SK-N-SH treated with all-trans-retinoic acid at 6 μM for 48 hours (cell line): ENCODE measurements at regions not wholly inside any gene's neighbourhood (a gene's known extent, or its start where the extent isn't known, plus 50 kb on each side); places are given as distances from the start of the nearest gene placed in this dataset.
A peak's percentile ranks its signal among the peaks of the same experiment; 100 is the strongest.

Source experiments
- ATAC-seq: fragments of 200-7000 bp; cut with Tn5 transposase; 3 replicates; pipeline ENCODE4 v1.9.1; 2020; ENCODE audit warnings: mild to moderate bottlenecking, moderate library complexity
- ARNTL ChIP-seq: fragments of 450-650 bp; formaldehyde crosslinking; IDR thresholded peaks from 2 replicates; pipeline ENCODE4 v1.5.0; 2020; ENCODE audit warnings: low read depth, mild to moderate bottlenecking, moderate library complexity, borderline replicate concordance
- BACH2 ChIP-seq: fragments of 250-450 bp; sonication (Bioruptor Pico); IDR thresholded peaks from 2 replicates; pipeline ENCODE4 v1.9.0; 2021; ENCODE audit warnings: mild to moderate bottlenecking, borderline replicate concordance
- CSDC2 ChIP-seq: fragments of 250-450 bp; sonication (Bioruptor Pico); IDR thresholded peaks from 2 replicates; pipeline ENCODE4 v1.5.0; 2020; ENCODE audit warnings: mild to moderate bottlenecking, moderate library complexity
- GLIS3 ChIP-seq: fragments of 250-450 bp; sonication (Bioruptor Pico); IDR thresholded peaks from 2 replicates; pipeline ENCODE4 v1.5.0; 2020; ENCODE audit warnings: mild to moderate bottlenecking, moderate library complexity
- ISL1 ChIP-seq: fragments of 250-450 bp; sonication (Bioruptor Pico); IDR thresholded peaks from 2 replicates; pipeline ENCODE4 v2.1.2; 2022; ENCODE audit warnings: mild to moderate bottlenecking, moderate library complexity
- OSR1 ChIP-seq: fragments of 250-450 bp; sonication (Bioruptor Pico); IDR thresholded peaks from 2 replicates; pipeline ENCODE4 v1.8.0; 2022; ENCODE audit warnings: moderate library complexity, mild to moderate bottlenecking, inconsistent platforms
- POU6F1 ChIP-seq: fragments of 250-450 bp; sonication (Bioruptor Pico); IDR thresholded peaks from 2 replicates; pipeline ENCODE4 v1.8.0; 2021; ENCODE audit warnings: low read depth, mild to moderate bottlenecking, moderate library complexity, borderline replicate concordance
- PPARA ChIP-seq: fragments of 250-450 bp; sonication (Bioruptor Pico); IDR thresholded peaks from 2 replicates; pipeline ENCODE4 v1.5.0; 2020; ENCODE audit warnings: mild to moderate bottlenecking, borderline replicate concordance
- RARB ChIP-seq: fragments of 250-450 bp; sonication (Bioruptor Pico); IDR thresholded peaks from 2 replicates; pipeline ENCODE4 v1.8.0; 2021; ENCODE audit warnings: mild to moderate bottlenecking, moderate library complexity
- SNAI2 ChIP-seq: fragments of 250-450 bp; sonication (Bioruptor Pico); IDR thresholded peaks from 2 replicates; pipeline ENCODE4 v1.5.0; 2020; ENCODE audit warnings: mild to moderate bottlenecking, moderate library complexity
- TCF4 ChIP-seq: fragments of 250-450 bp; sonication (Bioruptor Pico); IDR thresholded peaks from 2 replicates; pipeline ENCODE4 v1.8.0; 2021; ENCODE audit warnings: mild to moderate bottlenecking, moderate library complexity, borderline replicate concordance
- TOX ChIP-seq: fragments of 250-450 bp; sonication (Bioruptor Pico); IDR thresholded peaks from 2 replicates; pipeline ENCODE4 v1.8.0; 2021; ENCODE audit warnings: mild to moderate bottlenecking, moderate library complexity, borderline replicate concordance
- TSHZ2 ChIP-seq: fragments of 250-450 bp; sonication (Bioruptor Pico); IDR thresholded peaks from 2 replicates; pipeline ENCODE4 v1.5.0; 2020; ENCODE audit warnings: mild to moderate bottlenecking, moderate library complexity
- ZC3H10 ChIP-seq: fragments of 250-450 bp; sonication (Bioruptor Pico); IDR thresholded peaks from 2 replicates; pipeline ENCODE4 v1.5.1; 2021; ENCODE audit warnings: mild to moderate bottlenecking, moderate library complexity
- ZFP3 ChIP-seq: fragments of 250-450 bp; sonication (Bioruptor Pico); IDR thresholded peaks from 2 replicates; pipeline ENCODE4 v1.5.0; 2020; ENCODE audit warnings: mild to moderate bottlenecking, moderate library complexity
- ZFP30 ChIP-seq: fragments of 450-650 bp; formaldehyde crosslinking; IDR thresholded peaks from 2 replicates; pipeline ENCODE4 v1.5.0; 2022; ENCODE audit warnings: mild to moderate bottlenecking, moderate library complexity
- ZNF565 ChIP-seq: fragments of 450-650 bp; formaldehyde crosslinking; conservative IDR thresholded peaks from 2 replicates; pipeline ENCODE4 v1.5.0; 2020; ENCODE audit warnings: low read depth, mild to moderate bottlenecking, moderate library complexity
- ZNF70 ChIP-seq: fragments of 450-650 bp; formaldehyde crosslinking; IDR thresholded peaks from 2 replicates; pipeline ENCODE4 v1.5.0; 2020; ENCODE audit warnings: mild to moderate bottlenecking, moderate library complexity
- ZNF8 ChIP-seq: fragments of 450-650 bp; formaldehyde crosslinking; IDR thresholded peaks from 2 replicates; pipeline ENCODE4 v1.5.0; 2020; ENCODE audit warnings: mild to moderate bottlenecking, moderate library complexity
- TF ChIP-seq, protein P1 (sequence below): fragments of 250-450 bp; sonication (Bioruptor Pico); IDR thresholded peaks from 2 replicates; pipeline ENCODE4 v1.8.0; 2020; ENCODE audit warnings: mild to moderate bottlenecking, moderate library complexity, borderline replicate concordance
- TF ChIP-seq, protein P2 (sequence below): fragments of 250-450 bp; sonication (Bioruptor Pico); IDR thresholded peaks from 2 replicates; pipeline ENCODE4 v1.5.1; 2020; ENCODE audit warnings: low read depth, mild to moderate bottlenecking, moderate library complexity

- no peak for ATAC-seq
These were observed 92.0 kb downstream of the JRKL start for GRCh38 chr11:96481771-96482170.

DNA sequence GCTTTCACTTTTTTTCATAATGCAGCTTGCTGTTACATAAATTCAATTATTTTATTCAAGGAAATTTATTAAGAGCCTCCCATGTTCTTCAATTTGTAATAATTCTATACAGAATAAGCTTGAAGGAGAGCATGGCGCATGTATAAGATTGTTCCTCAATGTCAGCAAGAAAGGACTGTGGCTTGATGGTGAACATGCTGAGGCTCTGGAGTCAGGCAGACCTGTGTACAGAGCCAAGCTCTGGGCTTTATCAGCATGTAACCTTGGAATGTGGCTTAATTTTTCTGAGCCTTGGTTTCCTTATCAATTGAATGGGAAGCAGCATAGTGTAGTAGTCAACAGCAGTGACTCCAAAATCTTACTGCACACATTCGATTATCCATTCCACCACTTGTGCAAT lies 92.4 kb downstream of the JRKL start:
- no peak for ATAC-seq

More at GRCh38 chr11:96481771-96482170, 92.0 kb downstream of the JRKL start:
- TF ChIP-seq ISL1 (CRISPR knock-in tag) (peak; percentile 51; the same call in 1 of the 2 replicates), ZFP30 (CRISPR knock-in tag) (no peak), ZC3H10 (CRISPR knock-in tag) (no peak)

DNA sequence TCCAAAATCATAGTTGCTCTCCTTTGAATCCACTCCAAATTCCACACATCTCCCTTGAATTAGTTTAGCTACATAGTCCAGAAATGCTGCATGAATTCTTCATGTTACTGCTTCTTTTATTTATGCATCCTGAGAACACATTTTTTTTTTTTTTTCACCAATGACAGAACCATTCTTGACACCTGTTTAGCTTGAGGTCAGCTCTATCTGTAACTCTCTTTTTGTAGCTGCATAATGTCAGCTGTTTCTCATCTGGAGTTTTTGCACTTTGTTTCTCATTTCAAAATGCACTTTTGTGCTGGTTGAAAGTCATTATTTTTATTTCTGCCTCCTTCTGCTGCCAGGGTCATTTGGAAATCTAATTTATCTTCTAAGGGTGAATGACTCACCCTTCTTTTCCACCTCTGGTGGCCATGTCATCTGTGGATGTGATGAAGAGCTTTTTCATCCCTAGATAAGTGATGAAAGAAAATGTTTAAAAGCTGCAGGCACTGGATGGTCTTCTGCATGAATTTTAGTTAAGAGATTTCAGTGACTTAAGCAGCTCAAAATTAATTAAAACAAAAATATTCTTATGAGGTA lies 93.7 kb downstream of the JRKL start:
- TF ChIP-seq ISL1 (CRISPR knock-in tag): peak; percentile 47
- TF ChIP-seq ZFP3 (CRISPR knock-in tag): no peak
- TF ChIP-seq POU6F1 (CRISPR knock-in tag): no peak
- no peak for ATAC-seq

More for the DNA sequence above, 92.4 kb downstream of the JRKL start:
- TF ChIP-seq ZNF70 (CRISPR knock-in tag): no peak
- no peak for TF ChIP-seq SNAI2 (CRISPR knock-in tag)
- no peak for TF ChIP-seq BACH2
- TF ChIP-seq, protein P1, sequence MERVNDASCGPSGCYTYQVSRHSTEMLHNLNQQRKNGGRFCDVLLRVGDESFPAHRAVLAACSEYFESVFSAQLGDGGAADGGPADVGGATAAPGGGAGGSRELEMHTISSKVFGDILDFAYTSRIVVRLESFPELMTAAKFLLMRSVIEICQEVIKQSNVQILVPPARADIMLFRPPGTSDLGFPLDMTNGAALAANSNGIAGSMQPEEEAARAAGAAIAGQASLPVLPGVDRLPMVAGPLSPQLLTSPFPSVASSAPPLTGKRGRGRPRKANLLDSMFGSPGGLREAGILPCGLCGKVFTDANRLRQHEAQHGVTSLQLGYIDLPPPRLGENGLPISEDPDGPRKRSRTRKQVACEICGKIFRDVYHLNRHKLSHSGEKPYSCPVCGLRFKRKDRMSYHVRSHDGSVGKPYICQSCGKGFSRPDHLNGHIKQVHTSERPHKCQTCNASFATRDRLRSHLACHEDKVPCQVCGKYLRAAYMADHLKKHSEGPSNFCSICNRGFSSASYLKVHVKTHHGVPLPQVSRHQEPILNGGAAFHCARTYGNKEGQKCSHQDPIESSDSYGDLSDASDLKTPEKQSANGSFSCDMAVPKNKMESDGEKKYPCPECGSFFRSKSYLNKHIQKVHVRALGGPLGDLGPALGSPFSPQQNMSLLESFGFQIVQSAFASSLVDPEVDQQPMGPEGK: no peak
- TF ChIP-seq ARNTL (CRISPR knock-in tag): no peak
- no peak for TF ChIP-seq TSHZ2 (CRISPR knock-in tag)
- no peak for TF ChIP-seq RARB (CRISPR knock-in tag)
- no peak for TF ChIP-seq ZNF8 (CRISPR knock-in tag)
- TF ChIP-seq ZFP30 (CRISPR knock-in tag): no peak
- no peak for TF ChIP-seq PPARA (CRISPR knock-in tag)
- no peak for TF ChIP-seq ZNF565 (CRISPR knock-in tag)
- TF ChIP-seq CSDC2 (CRISPR knock-in tag): no peak
- no peak for TF ChIP-seq OSR1
- no peak for TF ChIP-seq TCF4 (CRISPR knock-in tag)
- TF ChIP-seq, protein P2, sequence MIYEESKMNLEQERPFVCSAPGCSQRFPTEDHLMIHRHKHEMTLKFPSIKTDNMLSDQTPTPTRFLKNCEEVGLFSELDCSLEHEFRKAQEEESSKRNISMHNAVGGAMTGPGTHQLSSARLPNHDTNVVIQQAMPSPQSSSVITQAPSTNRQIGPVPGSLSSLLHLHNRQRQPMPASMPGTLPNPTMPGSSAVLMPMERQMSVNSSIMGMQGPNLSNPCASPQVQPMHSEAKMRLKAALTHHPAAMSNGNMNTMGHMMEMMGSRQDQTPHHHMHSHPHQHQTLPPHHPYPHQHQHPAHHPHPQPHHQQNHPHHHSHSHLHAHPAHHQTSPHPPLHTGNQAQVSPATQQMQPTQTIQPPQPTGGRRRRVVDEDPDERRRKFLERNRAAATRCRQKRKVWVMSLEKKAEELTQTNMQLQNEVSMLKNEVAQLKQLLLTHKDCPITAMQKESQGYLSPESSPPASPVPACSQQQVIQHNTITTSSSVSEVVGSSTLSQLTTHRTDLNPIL (CRISPR knock-in tag): no peak
- no peak for TF ChIP-seq ZFP3 (CRISPR knock-in tag)
- no peak for TF ChIP-seq ISL1 (CRISPR knock-in tag)
- no peak for TF ChIP-seq TOX
- TF ChIP-seq POU6F1 (CRISPR knock-in tag): no peak

- TF ChIP-seq GLIS3 (CRISPR knock-in tag): no peak
- no peak for TF ChIP-seq BACH2
- ATAC-seq: no peak
These were observed 94.5 kb downstream of the JRKL start for GRCh38 chr11:96484361-96484760.
